ENCODE measurements at regions not wholly inside any gene's neighbourhood (a gene's known extent, or its start where the extent isn't known, plus 50 kb on each side); places are given as distances from the start of the nearest gene placed in this dataset.

GRCh38 chr2:6074089-6074643, 382.0 kb downstream of the SOX11 start:
- TF ChIP-seq CTCF (IDR thresholded peaks at IDR 0.05; ENCODE audit: poor library complexity, severe bottlenecking) = no peak
- TF ChIP-seq POLR2AphosphoS5 (IDR thresholded peaks at IDR 0.05) = peak; percentile 35
- TF ChIP-seq EZH2 (IDR thresholded peaks at IDR 0.05; ENCODE audit: borderline replicate concordance, insufficient read depth, low read length, poor library complexity, severe bottlenecking) = no peak
- no peak for TF ChIP-seq TAF1 (IDR thresholded peaks at IDR 0.05; ENCODE audit: low read depth)
- TF ChIP-seq EP300 (conservative IDR thresholded peaks at IDR 0.05; ENCODE audit: poor library complexity, severe bottlenecking) = no peak

All from neural cell (in vitro differentiated cells).